Activated gamma-delta T cell treated with Interleukin-2 at 50 U/mL for 16 hours (primary cell): ENCODE measurements at regions not wholly inside any gene's neighbourhood (a gene's known extent, or its start where the extent isn't known, plus 50 kb on each side); places are given as distances from the start of the nearest gene placed in this dataset.
"Not testable (repeated sequence)": the region's sequence is repeated elsewhere in the genome, so short reads cannot be mapped to it uniquely, and the experiment has no call there.

ENCODE experiments used
- DNase-seq: peaks from one replicate; pipeline ENCODE4 v3.0.0-alpha.2; 2020

DNA sequence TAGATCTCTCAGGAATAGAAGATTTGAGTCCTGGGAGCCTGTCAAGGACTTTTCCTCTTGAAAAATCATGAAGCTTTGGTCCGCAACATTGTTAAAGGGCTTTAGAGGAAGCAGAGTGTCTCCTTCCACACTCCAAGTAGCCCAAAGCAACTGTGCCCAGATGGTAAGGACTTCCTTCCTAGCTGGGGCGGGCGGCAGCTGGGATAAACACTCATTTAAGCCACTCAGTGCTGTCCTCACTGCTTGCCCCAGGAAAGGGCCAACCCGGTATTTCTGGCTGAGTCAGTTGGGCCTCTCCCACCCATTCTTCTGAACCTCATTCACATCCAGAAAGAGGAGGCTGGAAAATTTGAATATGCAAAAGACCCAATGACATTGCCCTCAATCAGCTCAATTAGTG is 144.3 kb downstream of the CHIC2 start:
- no peak for DNase-seq

DNA sequence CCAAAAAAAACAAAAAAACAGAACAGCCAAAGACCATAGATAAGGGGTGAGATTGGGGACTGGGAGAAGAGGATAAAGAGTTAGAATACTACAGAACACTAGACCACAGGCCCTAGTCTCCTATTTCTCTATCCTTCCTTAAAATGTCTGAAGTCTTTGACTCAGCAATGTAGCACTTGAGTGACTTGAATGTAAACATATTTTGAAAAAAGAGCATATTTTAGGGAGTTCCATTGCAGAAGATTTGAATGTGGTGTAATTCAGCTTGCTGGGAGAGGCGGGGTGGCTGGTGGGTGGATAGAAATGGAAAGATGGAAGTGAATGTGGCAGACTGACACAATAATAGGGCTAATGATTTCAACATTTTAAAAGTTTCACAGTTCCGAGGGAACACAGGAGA is 144.9 kb downstream of the CHIC2 start:
- no peak for DNase-seq

DNA sequence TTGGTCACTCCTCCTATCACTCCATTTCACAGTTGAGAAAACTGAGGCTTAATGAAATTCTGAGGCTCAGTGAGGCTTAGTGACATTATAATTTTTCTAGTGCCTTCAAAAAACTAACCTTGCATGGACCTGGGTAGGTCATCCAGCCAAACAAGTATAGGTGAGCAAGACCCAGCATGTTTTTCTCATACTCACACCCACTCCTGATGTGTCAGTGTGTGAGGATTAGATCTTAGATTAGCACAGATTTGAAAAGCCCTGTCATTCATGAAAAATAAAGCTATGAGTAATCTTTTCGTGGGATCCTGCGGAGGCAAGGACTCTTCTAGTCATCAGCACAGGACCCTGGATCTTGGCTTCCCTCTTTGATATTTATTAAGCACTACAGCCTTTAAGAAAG is 146.7 kb downstream of the CHIC2 start:
- DNase-seq: no peak

DNA sequence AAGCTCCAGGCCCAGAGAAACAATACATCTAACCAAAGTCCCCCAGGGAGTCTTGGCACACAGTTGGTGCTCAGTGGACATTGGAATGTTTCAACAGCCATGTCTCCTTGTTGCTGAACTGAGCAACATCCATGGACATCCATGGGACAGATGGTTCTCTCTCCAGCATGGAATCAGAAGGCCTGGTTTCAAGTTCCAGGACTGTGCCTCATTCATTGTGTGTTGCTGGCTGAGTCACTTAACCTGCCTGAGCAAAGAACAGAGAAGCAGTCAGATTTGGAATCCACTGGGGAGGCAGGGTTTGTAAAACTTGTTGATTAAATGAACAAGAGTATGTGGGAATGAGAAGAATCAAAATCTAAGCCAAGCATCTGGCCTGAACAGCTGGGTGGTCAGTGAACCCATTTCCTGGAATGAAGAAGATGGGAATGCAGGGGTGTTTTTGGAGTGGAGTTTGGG is 147.9 kb downstream of the CHIC2 start:
- no peak for DNase-seq

DNA sequence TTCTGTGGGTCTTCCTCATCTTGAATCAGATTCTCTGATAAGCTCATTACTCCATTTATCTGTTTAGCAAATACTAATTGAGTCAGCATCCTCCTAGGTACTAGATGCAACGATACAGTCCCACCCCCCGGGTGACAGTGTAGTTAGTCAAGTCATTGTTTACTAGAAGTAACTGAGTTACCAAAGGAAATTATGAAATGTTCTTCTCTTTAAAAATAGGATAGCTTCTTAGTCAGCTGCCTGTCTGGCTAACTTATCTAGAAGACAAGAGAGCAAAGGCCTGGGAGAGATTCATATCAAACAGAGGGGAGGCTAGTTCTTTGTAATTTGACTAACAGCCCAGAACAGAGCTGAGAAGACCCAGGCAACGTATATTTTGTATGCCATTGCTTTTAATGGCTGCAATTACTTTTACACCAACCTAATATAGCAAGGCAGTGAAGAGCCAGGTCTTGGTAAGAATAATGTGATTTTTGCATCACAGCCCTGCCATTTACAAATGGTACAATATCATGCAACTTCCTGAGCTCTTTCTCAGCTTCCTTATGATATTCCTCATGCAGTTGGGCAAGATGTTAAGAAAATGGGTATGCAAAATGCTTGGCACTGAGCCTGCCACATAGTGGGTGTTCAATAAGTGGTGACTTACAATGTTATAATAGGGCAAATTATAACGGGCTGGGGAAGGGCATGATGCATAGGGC is 149.9 kb downstream of the CHIC2 start:
- no peak for DNase-seq

DNA sequence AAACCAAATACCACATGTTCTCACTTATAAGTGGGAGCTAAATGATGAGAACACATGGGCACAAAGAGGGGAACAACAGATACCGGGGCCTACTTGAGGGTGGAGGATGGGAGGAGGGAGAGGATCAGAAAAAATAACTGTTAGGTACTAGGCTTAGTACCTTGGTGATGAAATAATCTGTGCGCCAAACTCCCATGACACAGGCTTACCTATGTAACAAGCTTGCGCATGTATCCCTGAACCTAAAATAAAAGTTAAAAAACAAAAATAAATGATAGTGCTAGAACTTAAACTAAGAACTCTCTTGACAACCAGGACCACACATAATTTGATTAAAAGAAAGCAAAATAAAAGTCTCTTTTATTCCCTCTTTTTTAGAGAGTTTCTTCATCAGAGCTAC is 150.6 kb downstream of the CHIC2 start:
- DNase-seq: no peak

DNA sequence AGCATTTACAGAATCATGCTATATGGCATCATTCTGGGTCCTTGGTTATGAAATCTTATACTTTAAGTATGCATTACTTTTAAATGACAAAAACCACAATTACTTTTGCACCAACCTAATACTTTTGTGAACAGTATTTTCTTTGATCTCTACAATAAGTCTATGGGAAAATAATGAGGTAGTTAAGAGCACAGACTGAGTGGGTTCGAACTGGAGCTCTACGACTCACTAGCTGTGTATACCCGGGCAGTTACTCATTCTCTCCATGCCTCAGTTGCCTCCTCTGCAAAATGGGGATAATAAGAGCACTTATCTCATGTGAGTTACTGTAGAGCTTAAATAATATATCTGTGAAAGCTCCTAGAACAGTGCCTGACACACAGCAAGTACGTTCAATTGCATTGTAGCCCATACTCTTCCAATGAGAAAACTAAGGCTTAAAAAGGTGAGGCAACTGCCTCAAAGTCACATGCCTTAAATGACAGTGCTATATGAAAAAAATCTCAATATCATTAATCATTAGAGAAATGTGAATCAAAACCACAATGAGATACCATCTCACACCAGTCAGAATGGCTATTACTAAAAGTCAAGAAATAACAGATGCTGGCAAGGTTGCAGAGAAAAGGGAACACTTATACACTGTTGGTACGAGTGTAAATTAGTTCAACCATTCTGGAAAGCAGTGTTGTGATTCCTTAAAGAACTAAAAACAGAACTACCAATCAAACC is 151.5 kb downstream of the CHIC2 start:
- DNase-seq: no peak

DNA sequence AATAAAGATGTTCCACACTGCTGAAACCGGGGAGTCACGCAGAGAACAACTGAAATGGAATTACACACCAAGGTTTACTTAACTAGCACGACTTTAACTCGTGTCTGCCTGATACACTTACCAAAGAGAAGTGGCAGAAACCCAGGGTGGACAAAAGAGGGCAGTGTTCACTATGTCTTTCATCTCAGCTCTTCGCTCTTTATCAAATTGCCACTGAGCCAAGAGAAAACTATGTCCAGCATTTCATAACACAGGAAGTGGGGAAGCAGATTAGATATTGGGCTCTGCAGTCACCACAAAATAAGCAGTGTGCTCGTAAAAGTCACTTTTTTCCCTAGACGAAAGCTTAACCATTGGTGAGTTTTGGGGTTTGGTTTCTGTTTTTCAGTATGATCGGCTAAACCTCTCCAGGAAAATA is 155.7 kb downstream of the CHIC2 start:
- no peak for DNase-seq

DNA sequence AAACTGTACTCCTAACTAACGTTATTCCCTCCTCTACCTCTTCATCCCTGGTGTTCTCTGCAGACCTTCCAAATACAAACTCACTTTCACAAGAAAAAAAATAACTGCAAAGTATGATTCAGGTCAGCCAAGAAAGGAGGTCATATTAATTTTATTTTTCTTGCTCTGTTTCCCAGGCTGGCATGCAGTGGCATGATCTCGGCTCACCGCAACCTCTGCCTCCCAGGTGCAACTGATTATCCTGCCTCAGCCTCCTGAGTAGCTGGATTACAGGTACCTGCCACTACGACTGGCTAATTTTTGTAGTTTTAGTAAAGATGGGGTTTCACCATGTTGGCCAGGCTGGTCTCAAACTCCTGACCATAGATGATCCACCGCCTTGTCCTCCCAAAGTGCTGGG is 156.6 kb downstream of the CHIC2 start:
- no peak for DNase-seq

DNA sequence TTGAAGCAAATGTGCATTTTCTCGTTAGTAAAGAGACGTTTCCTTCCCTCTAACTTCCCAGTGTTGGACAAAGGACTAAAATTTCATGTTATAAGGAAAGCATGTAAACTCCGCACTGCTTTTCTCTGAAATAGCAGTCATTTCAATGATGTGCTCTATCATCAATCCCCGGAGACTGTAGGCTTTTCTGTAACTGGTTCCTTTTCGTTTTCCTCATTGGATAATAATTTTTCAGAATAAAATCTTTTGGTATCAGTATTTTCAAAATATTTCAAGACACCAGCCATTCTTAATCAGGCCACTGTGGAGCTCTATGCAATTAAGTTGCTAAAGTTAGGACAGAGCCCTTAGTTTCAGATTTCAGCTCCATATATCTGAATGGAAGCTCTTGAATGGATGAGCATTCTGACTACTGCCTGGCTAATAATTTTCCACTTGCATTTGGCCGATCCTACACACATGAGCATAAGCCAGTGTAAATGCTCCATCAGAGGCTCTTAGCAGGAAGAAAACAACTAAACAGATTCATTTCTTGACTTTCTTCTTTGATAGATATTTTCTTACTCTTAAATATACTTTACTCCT is 157.7 kb downstream of the CHIC2 start:
- no peak for DNase-seq

DNA sequence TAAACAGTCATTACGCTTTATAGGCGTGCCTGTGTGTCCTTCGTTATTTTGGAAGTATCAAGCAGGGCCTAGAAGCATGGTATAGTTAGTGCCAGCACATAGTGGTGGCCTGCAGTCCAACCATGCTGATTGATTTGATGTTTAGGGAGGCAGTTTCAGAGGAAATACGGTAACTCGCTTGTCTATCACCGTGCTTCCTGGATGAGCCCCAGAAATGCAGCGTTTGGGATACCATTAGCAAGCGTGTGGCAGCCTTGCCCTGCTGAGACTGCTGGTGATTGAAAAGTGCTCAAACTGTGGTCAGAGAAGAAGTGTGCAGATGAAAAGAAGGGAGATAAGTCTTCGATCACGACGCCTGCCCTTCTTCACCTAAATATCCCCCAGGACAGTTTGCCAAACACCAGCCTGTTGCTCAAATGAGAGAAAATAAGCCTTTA is 158.4 kb downstream of the CHIC2 start:
- no peak for DNase-seq

DNA sequence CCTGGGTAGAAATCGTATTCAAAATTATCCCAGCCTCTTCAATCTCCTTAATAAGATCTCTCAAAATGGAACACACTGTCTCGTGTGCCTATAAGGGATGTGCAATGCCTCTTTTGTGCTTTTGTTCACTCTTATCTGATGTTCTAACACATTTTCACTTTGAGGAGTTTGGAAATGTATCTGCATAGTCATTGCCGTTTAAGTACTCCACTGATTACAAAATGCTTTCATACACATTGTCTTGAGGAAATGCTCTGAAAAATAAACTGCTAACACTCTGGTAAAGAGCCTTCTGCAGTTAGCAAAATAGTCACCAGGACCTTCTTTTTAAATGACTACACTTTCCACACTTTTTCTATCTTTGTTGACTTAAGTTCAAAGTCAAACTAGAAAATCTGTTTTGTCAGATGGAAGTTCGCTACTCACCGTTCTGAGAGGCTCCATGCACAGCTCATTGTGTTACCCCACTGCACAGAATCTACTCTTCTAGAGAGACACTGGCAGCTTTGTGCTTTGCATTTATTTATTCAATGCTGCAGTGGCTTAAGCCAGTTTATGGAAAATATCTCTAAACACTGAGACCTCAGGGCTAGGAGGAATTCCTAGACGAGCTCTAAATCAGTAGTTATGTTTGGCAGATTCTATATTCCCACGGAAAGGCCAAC is 159.0 kb downstream of the CHIC2 start:
- DNase-seq: no peak

DNA sequence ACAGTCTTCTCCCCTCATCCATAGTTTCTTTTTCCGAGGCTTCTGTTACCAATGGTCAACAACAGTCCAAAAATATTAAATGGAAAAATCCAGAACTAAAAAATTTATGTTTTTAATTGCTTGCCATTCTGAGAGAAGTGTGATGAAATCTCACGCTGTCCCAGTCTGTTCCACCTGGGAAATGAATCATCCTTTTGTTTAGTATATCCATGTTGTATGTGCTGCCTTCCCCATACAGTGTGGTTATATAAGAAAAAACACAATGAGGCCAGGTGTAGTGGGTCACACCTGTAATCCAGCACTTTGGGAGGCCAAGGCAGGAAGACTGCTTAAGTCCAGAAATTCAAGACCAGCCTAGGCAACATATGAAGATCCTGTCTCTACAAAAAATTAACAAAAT is 161.6 kb downstream of the CHIC2 start:
- DNase-seq: no peak

DNA sequence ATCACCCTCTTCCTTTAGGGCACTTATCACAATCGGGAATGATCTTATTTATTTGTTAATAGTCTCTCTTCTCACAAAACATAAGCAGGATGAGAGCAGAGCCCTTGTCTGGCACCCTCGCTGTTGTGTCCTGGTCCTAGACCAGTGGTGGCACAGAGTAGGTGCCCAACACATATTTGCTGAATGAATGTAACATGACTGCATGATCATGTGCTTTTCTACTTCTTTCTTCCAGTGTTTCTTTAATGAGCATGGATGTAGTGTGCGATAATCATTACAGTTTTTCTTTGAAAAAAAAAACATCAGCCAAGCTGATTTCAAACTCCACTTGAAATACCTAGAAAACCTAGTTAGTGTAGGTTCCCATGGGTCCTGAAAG is 164.1 kb downstream of the CHIC2 start:
- DNase-seq: no peak

DNA sequence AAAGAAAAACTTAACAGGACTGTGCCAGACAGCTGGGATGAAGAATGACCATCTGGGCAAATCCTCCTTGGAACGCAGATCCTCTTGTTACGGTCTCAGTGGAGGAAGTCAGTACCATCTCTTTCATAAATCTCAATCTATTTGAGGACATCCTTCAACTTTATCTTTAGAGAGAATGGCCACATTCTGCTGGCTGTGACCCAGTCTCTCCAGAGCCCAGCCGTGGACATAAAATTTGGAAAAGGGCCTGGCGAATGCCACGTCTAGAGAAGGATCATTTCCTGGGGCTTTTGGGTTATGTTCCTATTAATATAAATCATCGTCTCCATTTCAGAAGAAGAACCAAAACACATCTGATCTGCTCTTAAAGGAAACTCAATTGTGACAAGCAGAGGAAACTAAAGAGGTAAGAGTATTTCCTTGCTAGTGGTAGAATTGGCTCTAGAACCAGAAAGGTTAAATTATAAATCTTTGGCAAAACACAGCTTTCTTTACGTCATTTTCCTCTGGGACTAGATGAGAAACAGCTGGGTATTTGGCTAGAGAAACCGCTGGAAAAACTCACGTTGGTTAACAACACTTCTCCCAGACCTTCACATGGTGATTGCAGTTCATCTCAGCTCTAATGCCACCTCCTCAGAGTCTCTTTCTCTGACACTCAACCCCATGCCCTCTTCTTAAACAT is 164.7 kb downstream of the CHIC2 start:
- DNase-seq: no peak

DNA sequence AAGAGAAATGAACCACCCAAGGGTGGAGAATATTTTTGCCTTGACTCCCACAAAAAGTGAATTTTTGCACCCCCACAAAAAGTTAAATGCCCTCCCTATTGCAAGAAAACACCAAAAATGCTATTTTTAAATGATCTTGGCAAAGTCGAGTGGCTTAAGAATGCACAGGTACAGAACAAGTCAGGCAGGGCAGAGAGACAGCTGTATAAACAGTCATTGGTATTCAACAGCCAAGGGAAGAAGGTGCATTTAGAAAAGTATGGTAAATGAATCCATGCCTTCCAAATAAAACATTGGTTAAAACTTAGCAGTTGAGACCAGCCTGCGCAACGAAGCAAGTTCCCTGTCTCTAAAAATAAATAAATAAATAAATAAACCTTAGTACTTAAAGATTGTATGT is 169.3 kb downstream of the CHIC2 start:
- DNase-seq: no peak

DNA sequence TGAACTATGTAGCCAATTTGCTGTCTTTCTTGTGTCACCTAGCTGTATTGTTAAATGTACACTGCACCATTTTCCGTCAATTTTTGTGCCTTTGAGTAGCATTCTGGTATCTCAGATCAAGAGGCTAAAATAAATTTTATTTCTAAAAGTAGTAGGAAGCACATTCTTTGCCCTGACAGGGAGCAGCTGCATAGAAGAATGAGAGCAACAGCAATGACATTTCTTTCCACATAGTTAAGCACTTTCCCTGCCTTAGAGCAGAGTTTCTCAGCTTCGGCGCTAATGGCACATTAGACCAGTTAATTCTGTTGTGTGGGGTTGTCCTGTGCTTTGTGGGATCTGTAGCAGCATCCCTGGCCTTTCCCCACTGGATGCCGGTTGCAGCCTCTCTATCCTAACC is 173.9 kb downstream of the CHIC2 start:
- DNase-seq: no peak

DNA sequence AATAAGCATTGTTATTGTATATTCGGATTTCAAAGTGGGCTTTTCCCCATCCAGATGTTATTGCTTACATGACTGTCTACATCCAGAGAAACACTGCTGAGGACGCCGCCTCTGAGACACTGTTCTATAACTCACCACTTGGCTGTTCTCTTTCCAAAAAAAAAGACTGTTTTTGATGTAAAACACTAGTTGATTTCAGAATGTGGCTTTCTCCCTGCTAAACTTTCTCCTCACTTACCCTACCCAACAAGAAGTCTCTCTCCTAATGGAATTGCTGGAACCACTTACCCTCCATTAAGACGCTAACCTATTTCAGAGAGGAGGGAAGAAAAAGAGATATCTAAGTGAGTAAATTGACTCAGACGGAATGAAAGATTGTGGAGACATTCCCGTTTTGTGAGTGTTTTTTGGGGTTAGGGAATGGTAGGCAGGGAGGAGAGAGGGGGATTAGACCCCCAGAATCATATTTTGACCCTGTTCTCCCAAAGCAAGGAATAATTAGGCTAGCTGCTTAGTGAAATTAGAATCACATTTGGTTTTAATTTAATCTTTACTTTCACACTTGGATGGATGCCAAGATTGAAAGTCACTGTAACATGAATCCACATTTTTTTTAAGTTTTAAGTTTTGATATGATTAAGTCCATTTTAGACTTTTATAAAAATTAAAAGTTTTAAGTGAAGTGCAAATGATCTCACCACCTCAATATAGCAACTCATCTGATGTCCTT is 174.9 kb downstream of the CHIC2 start:
- no peak for DNase-seq

DNA sequence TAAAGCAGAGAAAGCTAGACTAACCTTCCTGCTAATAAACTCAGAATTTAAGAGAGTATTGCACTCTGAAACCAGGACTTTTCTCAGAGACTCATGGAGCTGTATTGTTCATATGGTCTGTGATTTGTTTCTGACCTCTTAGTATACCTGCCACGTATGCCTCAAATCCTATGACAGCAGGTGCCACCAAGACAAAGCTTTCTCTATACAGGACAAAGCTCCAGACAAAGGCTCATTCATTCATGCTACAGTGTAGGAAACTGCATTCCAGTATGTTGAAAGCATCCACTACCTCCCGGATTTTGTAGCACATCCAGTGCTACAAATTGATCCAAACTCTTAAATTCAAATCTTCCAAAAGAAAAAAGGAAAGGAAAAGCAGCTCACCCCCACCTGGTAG is 178.3 kb downstream of the CHIC2 start:
- no peak for DNase-seq

DNA sequence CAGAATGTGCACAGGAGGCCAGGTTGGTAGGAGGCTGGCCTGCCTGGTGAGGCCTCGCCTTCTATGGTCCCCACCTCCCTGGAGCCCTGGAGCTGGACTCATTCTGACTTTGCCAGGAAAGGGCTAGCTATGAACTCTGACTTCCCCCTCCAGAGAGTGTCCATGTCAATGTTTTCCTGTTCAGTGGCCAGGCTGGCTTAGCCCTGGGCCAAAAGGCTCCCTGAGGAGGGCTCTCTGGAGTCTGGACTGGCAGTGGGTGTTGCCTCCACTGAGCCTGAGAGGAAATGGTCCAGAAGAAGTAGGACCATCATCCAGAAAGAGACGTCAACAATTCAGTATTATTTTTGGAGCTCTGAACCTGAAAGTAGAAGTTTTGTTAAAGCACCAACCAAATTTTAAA is 178.7 kb downstream of the CHIC2 start:
- DNase-seq: no peak

DNA sequence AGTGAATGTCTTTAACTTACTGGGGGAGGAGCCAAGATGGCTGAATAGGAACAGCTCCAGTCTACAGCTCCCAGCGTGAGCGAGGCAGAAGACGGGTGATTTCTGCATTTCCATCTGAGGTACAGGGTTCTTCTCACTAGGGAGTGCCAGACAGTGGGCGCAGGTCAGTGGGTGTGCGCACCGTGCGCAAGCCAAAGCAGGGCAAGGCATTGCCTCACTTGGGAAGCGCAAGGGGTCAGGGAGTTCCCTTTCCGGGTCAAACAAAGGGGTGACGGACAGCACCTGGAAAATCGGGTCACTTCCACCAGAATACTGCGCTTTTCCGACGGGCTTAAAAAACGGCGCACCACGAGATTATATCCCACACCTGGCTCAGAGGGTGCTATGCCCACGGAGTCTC is 187.3 kb downstream of the CHIC2 start:
- not testable (repeated sequence) for DNase-seq

DNA sequence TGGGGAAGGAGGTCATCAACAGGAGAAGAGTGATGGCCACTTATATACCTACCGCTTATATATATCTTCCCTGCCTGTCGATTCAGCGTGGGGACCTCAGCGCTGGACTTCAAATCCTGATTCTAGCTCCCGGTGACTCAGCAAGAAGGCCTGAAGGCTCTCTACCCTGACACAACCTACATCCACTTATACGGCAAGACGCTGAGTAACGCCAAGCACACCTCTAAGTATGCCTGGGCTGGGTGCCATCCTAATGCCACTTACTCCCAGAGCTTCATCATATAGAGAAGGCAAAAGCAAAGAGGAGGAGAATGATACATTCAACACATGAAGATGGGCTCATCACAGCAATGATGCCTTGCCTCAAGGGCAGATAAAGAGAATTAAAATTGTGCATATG is 198.3 kb downstream of the CHIC2 start:
- no peak for DNase-seq
